ENCODE measurements at regions not wholly inside any gene's neighbourhood (a gene's known extent, or its start where the extent isn't known, plus 50 kb on each side); places are given as distances from the start of the nearest gene placed in this dataset.

- no peaks in the 10 kb centered on the region for H3K9me2 ChIP-seq (replicated peaks; ENCODE audit: control insufficient read depth, low read length)
- no peaks in the 10 kb centered on the region for H3K36me3 ChIP-seq (ENCODE audit: control insufficient read depth, low read length)
- no peaks in the 10 kb centered on the region for H4K20me1 ChIP-seq (ENCODE audit: control insufficient read depth, insufficient read depth, low read depth, low read length)
- no peak overlapping the region for H3K4me2 ChIP-seq (ENCODE audit: low read length)
- no peaks in the 10 kb centered on the region for H3K27me3 ChIP-seq (ENCODE audit: control insufficient read depth, low read length)
- H3K79me2 ChIP-seq (ENCODE audit: control insufficient read depth, low read length) = no peaks in the 10 kb centered on the region
- no peaks in the 10 kb centered on the region for H3K4me1 ChIP-seq (ENCODE audit: control insufficient read depth, low read length)
- no peaks in the 10 kb centered on the region for H3K9me3 ChIP-seq (ENCODE audit: control insufficient read depth, insufficient read depth, low read length)
- H3K27ac ChIP-seq (ENCODE audit: low read depth, low read length) = no peak overlapping the region
- TF ChIP-seq EZH2phosphoT487 (IDR thresholded peaks at IDR 0.05; ENCODE audit: borderline replicate concordance, low read length) (no peak), CTCF (IDR thresholded peaks at IDR 0.05; ENCODE audit: low read depth, low read length, poor library complexity, severe bottlenecking) (no peak)
- H3K4me3 ChIP-seq (ENCODE audit: low read length) = no peak overlapping the region
- H3F3A ChIP-seq (ENCODE audit: control insufficient read depth, insufficient read depth) = no peaks in the 10 kb centered on the region
These were observed 1253.5 kb upstream of the CDH6 start for GRCh38 chr5:29939988-29940387.

GRCh38 chr5:29935371-29935770 is 1258.1 kb upstream of the CDH6 start:
- TF ChIP-seq EZH2phosphoT487 (IDR thresholded peaks at IDR 0.05; ENCODE audit: borderline replicate concordance, low read length) (no peak), CTCF (IDR thresholded peaks at IDR 0.05; ENCODE audit: low read depth, low read length, poor library complexity, severe bottlenecking) (no peak)
- Histone ChIP-seq H3K36me3 (ENCODE audit: control insufficient read depth, low read length) (no peaks in the 10 kb centered on the region), H3K4me3 (ENCODE audit: low read length) (no peak overlapping the region), H3K9me2 (replicated peaks; ENCODE audit: control insufficient read depth, low read length) (no peaks in the 10 kb centered on the region), H3K9me3 (ENCODE audit: control insufficient read depth, insufficient read depth, low read length) (no peaks in the 10 kb centered on the region), H3F3A (ENCODE audit: control insufficient read depth, insufficient read depth) (no peaks in the 10 kb centered on the region), H3K79me2 (ENCODE audit: control insufficient read depth, low read length) (no peaks in the 10 kb centered on the region), H3K4me2 (ENCODE audit: low read length) (no peak overlapping the region), H3K27ac (ENCODE audit: low read depth, low read length) (no peak overlapping the region), H3K27me3 (ENCODE audit: control insufficient read depth, low read length) (no peaks in the 10 kb centered on the region), H3K4me1 (ENCODE audit: control insufficient read depth, low read length) (no peaks in the 10 kb centered on the region), H4K20me1 (ENCODE audit: control insufficient read depth, insufficient read depth, low read depth, low read length) (no peaks in the 10 kb centered on the region)

GRCh38 chr5:29930316-29930715 is 1263.2 kb upstream of the CDH6 start:
- no peak overlapping the region for H3K4me3 ChIP-seq (ENCODE audit: low read length)
- H3K79me2 ChIP-seq (ENCODE audit: control insufficient read depth, low read length) = no peaks in the 10 kb centered on the region
- H3K27me3 ChIP-seq (ENCODE audit: control insufficient read depth, low read length) = no peaks in the 10 kb centered on the region
- H3K27ac ChIP-seq (ENCODE audit: low read depth, low read length) = no peak overlapping the region
- no peaks in the 10 kb centered on the region for H4K20me1 ChIP-seq (ENCODE audit: control insufficient read depth, insufficient read depth, low read depth, low read length)
- no peaks in the 10 kb centered on the region for H3K36me3 ChIP-seq (ENCODE audit: control insufficient read depth, low read length)
- TF ChIP-seq CTCF (IDR thresholded peaks at IDR 0.05; ENCODE audit: low read depth, low read length, poor library complexity, severe bottlenecking) (no peak), EZH2phosphoT487 (IDR thresholded peaks at IDR 0.05; ENCODE audit: borderline replicate concordance, low read length) (no peak)
- no peaks in the 10 kb centered on the region for H3K9me3 ChIP-seq (ENCODE audit: control insufficient read depth, insufficient read depth, low read length)
- no peaks in the 10 kb centered on the region for H3K4me1 ChIP-seq (ENCODE audit: control insufficient read depth, low read length)
- H3K4me2 ChIP-seq (ENCODE audit: low read length) = no peak overlapping the region
- H3F3A ChIP-seq (ENCODE audit: control insufficient read depth, insufficient read depth) = no peaks in the 10 kb centered on the region
- H3K9me2 ChIP-seq (replicated peaks; ENCODE audit: control insufficient read depth, low read length) = no peaks in the 10 kb centered on the region

- H3K4me1 ChIP-seq (ENCODE audit: control insufficient read depth, low read length) = no peaks in the 10 kb centered on the region
- H3K79me2 ChIP-seq (ENCODE audit: control insufficient read depth, low read length) = no peaks in the 10 kb centered on the region
- TF ChIP-seq EZH2phosphoT487 (IDR thresholded peaks at IDR 0.05; ENCODE audit: borderline replicate concordance, low read length) = no peak
- TF ChIP-seq CTCF (IDR thresholded peaks at IDR 0.05; ENCODE audit: low read depth, low read length, poor library complexity, severe bottlenecking) = no peak
- no peak overlapping the region for H3K27ac ChIP-seq (ENCODE audit: low read depth, low read length)
- no peaks in the 10 kb centered on the region for H3K9me3 ChIP-seq (ENCODE audit: control insufficient read depth, insufficient read depth, low read length)
- H3K9me2 ChIP-seq (replicated peaks; ENCODE audit: control insufficient read depth, low read length) = no peaks in the 10 kb centered on the region
- H3K36me3 ChIP-seq (ENCODE audit: control insufficient read depth, low read length) = no peaks in the 10 kb centered on the region
- no peak overlapping the region for H3K4me3 ChIP-seq (ENCODE audit: low read length)
- H3K27me3 ChIP-seq (ENCODE audit: control insufficient read depth, low read length) = no peaks in the 10 kb centered on the region
- no peaks in the 10 kb centered on the region for H3F3A ChIP-seq (ENCODE audit: control insufficient read depth, insufficient read depth)
- H3K4me2 ChIP-seq (ENCODE audit: low read length) = no peak overlapping the region
- H4K20me1 ChIP-seq (ENCODE audit: control insufficient read depth, insufficient read depth, low read depth, low read length) = no peaks in the 10 kb centered on the region
These were observed 1269.4 kb upstream of the CDH6 start for GRCh38 chr5:29924107-29924506.
